ENCODE measurements at regions not wholly inside any gene's neighbourhood (a gene's known extent, or its start where the extent isn't known, plus 50 kb on each side); places are given as distances from the start of the nearest gene placed in this dataset.
"Not testable (repeated sequence)": the region's sequence is repeated elsewhere in the genome, so short reads cannot be mapped to it uniquely, and the experiment has no call there.

GRCh38 chr7:150047329-150047728 lies 173.6 kb downstream of the ATP6V0E2 start:
- DNase-seq, result not testable (repeated sequence)

- DNase-seq, result not testable (repeated sequence)
These were observed 174.0 kb downstream of the ATP6V0E2 start for GRCh38 chr7:150047772-150048171.

- DNase-seq, result not testable (repeated sequence)
These were observed 174.7 kb downstream of the ATP6V0E2 start for GRCh38 chr7:150048244-150049011.

- DNase-seq, result not testable (repeated sequence)
These were observed 175.4 kb downstream of the ATP6V0E2 start for GRCh38 chr7:150049012-150049655.

GRCh38 chr7:150053396-150053795 lies 179.6 kb downstream of the ATP6V0E2 start:
- DNase-seq, result not testable (repeated sequence)

- not testable (repeated sequence) for DNase-seq
These were observed 180.5 kb downstream of the ATP6V0E2 start for GRCh38 chr7:150054242-150054641.

GRCh38 chr7:150060259-150061221 lies 186.8 kb downstream of the ATP6V0E2 start:
- not testable (repeated sequence) for DNase-seq

GRCh38 chr7:150063195-150063594 lies 189.4 kb downstream of the ATP6V0E2 start:
- not testable (repeated sequence) for DNase-seq

- DNase-seq, result not testable (repeated sequence)
These were observed 196.0 kb downstream of the ATP6V0E2 start for GRCh38 chr7:150069555-150070313.

GRCh38 chr7:150077543-150077942 lies 203.8 kb downstream of the ATP6V0E2 start:
- not testable (repeated sequence) for DNase-seq

- DNase-seq, result not testable (repeated sequence)
These were observed 208.1 kb downstream of the ATP6V0E2 start for GRCh38 chr7:150081865-150082264.

GRCh38 chr7:150084724-150085123 lies 211.0 kb downstream of the ATP6V0E2 start:
- not testable (repeated sequence) for DNase-seq

GRCh38 chr7:150087478-150087877 lies 213.7 kb downstream of the ATP6V0E2 start:
- not testable (repeated sequence) for DNase-seq

GRCh38 chr7:150089139-150089538 lies 215.4 kb downstream of the ATP6V0E2 start:
- not testable (repeated sequence) for DNase-seq

- not testable (repeated sequence) for DNase-seq
These were observed 217.0 kb downstream of the ATP6V0E2 start for GRCh38 chr7:150090776-150091175.

- not testable (repeated sequence) for DNase-seq
These were observed 220.1 kb downstream of the ATP6V0E2 start for GRCh38 chr7:150093897-150094296.

GRCh38 chr7:150096213-150096994 lies 222.6 kb downstream of the ATP6V0E2 start:
- peak; percentile 4 to 23 for DNase-seq

- not testable (repeated sequence) for DNase-seq
These were observed 224.6 kb upstream of the LRRC61 start for GRCh38 chr7:150098592-150098991.

GRCh38 chr7:150101282-150101681 lies 221.9 kb upstream of the LRRC61 start:
- DNase-seq, result not testable (repeated sequence)

- not testable (repeated sequence) for DNase-seq
These were observed 215.9 kb upstream of the LRRC61 start for GRCh38 chr7:150107283-150107682.

GRCh38 chr7:150110375-150110820 lies 212.8 kb upstream of the LRRC61 start:
- not testable (repeated sequence) for DNase-seq
